Spleen (tissue), 11 donors: ENCODE measurements at regions not wholly inside any gene's neighbourhood (a gene's known extent, or its start where the extent isn't known, plus 50 kb on each side); places are given as distances from the start of the nearest gene placed in this dataset.

Experiments used
- DNase-seq: peaks from one replicate; pipeline ENCODE4 v3.0.0-alpha.2; 2020
- H3K27ac ChIP-seq, 8 donors: fragments of 200-600 bp; sonication (generic) in 7 of 8; 1 replicate in 4 of 8; 2 replicates in 4 of 8; pipeline versions ENCODE4 v1.5.0 to v1.8.0; 2016 to 2021; ENCODE audit warnings: inconsistent platforms in 4 of 8, mild to moderate bottlenecking in 4 of 8, moderate library complexity in 1 of 8
- H3K27me3 ChIP-seq, 7 donors: fragments of 200-600 bp; sonication (generic) in 6 of 7; replicated peaks in 1 of 7; 1 replicate in 4 of 7; 2 replicates in 3 of 7; pipeline versions ENCODE4 v1.5.0 to v1.8.0; 2016 to 2021; ENCODE audit warnings: inconsistent platforms in 3 of 7, mild to moderate bottlenecking in 1 of 7
- H3K36me3 ChIP-seq, 6 donors: fragments of 200-600 bp; sonication (generic) in 5 of 6; 1 replicate in 4 of 6; 2 replicates in 2 of 6; pipeline versions ENCODE4 v1.5.0 to v1.8.0; 2016 to 2021; ENCODE audit warnings: inconsistent platforms in 2 of 6
- H3K4me1 ChIP-seq, 6 donors: fragments of 200-600 bp; sonication (generic) in 5 of 6; 1 replicate in 3 of 6; 2 replicates in 3 of 6; pipeline versions ENCODE4 v1.5.0 to v1.8.0; 2016 to 2021; ENCODE audit warnings: inconsistent platforms in 3 of 6
- H3K4me3 ChIP-seq, 8 donors: fragments of 200-600 bp; sonication (generic) in 7 of 8; 1 replicate in 4 of 8; 2 replicates in 4 of 8; pipeline versions ENCODE4 v1.5.0 to v1.8.0; 2016 to 2021; ENCODE audit warnings: inconsistent platforms in 4 of 8, mild to moderate bottlenecking in 4 of 8, moderate library complexity in 2 of 8
- H3K9me3 ChIP-seq, 8 donors: fragments of 200-600 bp; sonication (generic) in 7 of 8; 1 replicate in 4 of 8; 2 replicates in 4 of 8; pipeline versions ENCODE4 v1.5.0 to v1.8.0; 2016 to 2021; ENCODE audit warnings: inconsistent platforms in 4 of 8
- CTCF ChIP-seq, 11 experiments: fragments of 200-600 bp in 7 of 11; fragments of 450-650 bp in 4 of 11; sonication (generic) in 4 of 11; IDR thresholded peaks in 8 of 11; conservative IDR thresholded peaks in 3 of 11; 1 replicate in 7 of 11; 2 replicates in 4 of 11; pipeline versions ENCODE4 v1.4.0 to v1.8.0; 2016 to 2021; ENCODE audit warnings: antibody characterized with exemption in 11 of 11, inconsistent platforms in 4 of 11, mild to moderate bottlenecking in 1 of 11
- POLR2A ChIP-seq, 3 donors: fragments of 450-650 bp; IDR thresholded peaks; one replicate each; pipeline ENCODE4 v1.5.1; 2017; ENCODE audit warnings: antibody characterized with exemption in 3 of 3, mild to moderate bottlenecking in 1 of 3
- POLR2AphosphoS5 ChIP-seq, 3 donors: sonication (generic); formaldehyde crosslinking; IDR thresholded peaks; one replicate each; pipeline ENCODE4 v1.5.1; 2017; ENCODE audit warnings: antibody characterized with exemption in 3 of 3
- WGBS, 5 donors: extraction: QIAGEN DNeasy Blood & Tissue Kit in 3 of 5; methylation state at CpG; one replicate each; pipeline versions ENCODE4 v1.1.5 to v1.1.7; 2013 to 2018; 5-methylcytosine and 5-hydroxymethylcytosine counted together
- intact Hi-C: fragments of 100-400 bp; cut with DNase I; formaldehyde crosslinking; loops from one replicate; pipeline ENCODE4 v1.15.0; 2023; ENCODE audit warnings: low total_unique reads
- donor health status: healthy with polysubstance abuse.
- donor health status: DM: no; HTN: no; CAD: no; lungs with moderate emphysema.
- donor health status: DM: no; HTN: no; CAD: no.
- donor health status: Bipolar disorder and iron deficiency.
- donor health status: healthy.
- donor health status: DM: no; HTN: no; CAD: no.
- donor health status: DM: yes; HTN: yes; CAD: no.

DNA sequence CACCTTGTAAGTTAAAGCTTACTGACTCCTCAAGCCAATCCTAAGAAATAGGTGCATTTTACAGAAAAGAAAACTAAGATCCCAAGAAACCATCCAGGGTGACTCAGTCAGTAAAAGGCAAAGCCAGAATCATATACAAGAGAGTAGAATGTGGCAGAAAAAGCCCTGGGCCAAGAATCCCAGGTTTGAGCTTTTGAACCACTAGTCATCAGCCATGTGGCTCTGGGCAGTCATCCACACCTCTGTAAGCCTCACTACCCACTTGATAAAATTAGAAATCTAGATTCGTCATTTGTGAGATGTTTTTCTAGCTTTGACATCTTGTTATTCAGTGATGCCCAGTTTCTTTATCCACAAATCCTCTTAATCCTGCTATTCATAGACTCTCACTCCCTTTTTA, 122.2 kb upstream of the PDE5A start:
- no peak overlapping the region for H3K4me3 ChIP-seq
- no peaks in the 10 kb centered on the region for H3K27me3 ChIP-seq
- H3K36me3 ChIP-seq, result no peaks in the 10 kb centered on the region
- no peak for DNase-seq
- TF ChIP-seq POLR2AphosphoS5 (IDR thresholded peaks at IDR 0.05) (no peak), CTCF (IDR thresholded peaks at IDR 0.05 in 8 of 11, conservative IDR thresholded peaks at IDR 0.05 in 3 of 11) (no peak), POLR2A (IDR thresholded peaks at IDR 0.05) (no peak)
- no peak overlapping the region for H3K27ac ChIP-seq
- H3K4me1 ChIP-seq, result no peaks in the 10 kb centered on the region
- intact Hi-C loops, result no loop called here
- 50 to 86% (median 78%) methylated on average over 1 of the region's 1 CpG for WGBS, 5 donors
- no peaks in the 10 kb centered on the region for H3K9me3 ChIP-seq

DNA sequence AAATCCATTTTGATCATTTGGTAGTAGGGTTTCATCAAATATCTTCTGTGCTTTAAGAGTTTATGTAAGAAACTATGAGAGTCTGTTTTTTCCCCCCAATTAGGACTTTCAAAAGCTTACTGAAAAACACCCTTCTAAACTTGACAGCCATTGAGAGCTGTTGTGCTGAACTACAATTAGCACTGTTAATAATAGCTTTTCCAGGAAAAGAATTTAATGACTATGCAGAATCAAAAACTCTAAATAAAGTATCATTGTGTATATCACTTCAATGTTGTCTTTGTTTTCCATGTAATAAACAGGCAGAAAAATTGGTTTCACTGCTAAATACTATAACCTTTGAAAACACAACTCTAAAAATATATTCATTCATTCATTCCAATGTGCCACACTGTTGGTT, 121.4 kb upstream of the PDE5A start:
- DNase-seq, result no peak
- Histone ChIP-seq H3K4me1 (no peaks in the 10 kb centered on the region), H3K9me3 (no peaks in the 10 kb centered on the region), H3K27ac (no peak overlapping the region), H3K36me3 (no peaks in the 10 kb centered on the region), H3K27me3 (no peaks in the 10 kb centered on the region), H3K4me3 (no peak overlapping the region)
- intact Hi-C loops, result no loop called here
- no peak for TF ChIP-seq CTCF (IDR thresholded peaks at IDR 0.05 in 8 of 11, conservative IDR thresholded peaks at IDR 0.05 in 3 of 11)
- no peak for TF ChIP-seq POLR2AphosphoS5 (IDR thresholded peaks at IDR 0.05)
- TF ChIP-seq POLR2A (IDR thresholded peaks at IDR 0.05), result no peak

DNA sequence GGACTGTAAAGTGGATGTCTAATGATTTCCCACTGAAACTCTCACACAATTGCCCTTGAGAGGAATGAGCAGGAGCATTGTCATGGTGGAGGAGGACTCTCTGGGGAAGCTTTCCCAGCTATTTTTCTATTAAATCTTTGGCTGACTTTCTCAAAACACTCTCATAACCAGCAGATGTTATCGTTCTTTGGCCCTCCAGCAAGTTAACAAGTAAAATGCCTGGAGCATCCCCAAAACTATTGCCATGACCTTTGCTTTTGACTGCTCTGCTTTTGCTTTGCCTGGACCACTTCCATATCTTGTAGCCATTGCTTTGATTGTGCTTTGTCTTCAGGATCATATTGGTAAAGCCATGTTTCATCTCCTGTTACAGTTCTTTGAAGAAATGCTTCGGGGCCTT, 120.2 kb upstream of the PDE5A start:
- 50 to 85% (median 65%) methylated on average over 2 of the region's 2 CpGs for WGBS, 5 donors
- H3K36me3 ChIP-seq, result no peaks in the 10 kb centered on the region
- no peak for DNase-seq
- no peaks in the 10 kb centered on the region for H3K9me3 ChIP-seq
- H3K27ac ChIP-seq, result no peak overlapping the region
- no peaks in the 10 kb centered on the region for H3K4me1 ChIP-seq
- TF ChIP-seq CTCF (IDR thresholded peaks at IDR 0.05 in 8 of 11, conservative IDR thresholded peaks at IDR 0.05 in 3 of 11) (no peak), POLR2AphosphoS5 (IDR thresholded peaks at IDR 0.05) (no peak), POLR2A (IDR thresholded peaks at IDR 0.05) (no peak)
- no peaks in the 10 kb centered on the region for H3K27me3 ChIP-seq
- intact Hi-C loops, result no loop called here
- no peak overlapping the region for H3K4me3 ChIP-seq

GRCh38 chr4:119746951-119747350, 118.3 kb upstream of the PDE5A start:
- intact Hi-C loops, result no loop called here
- no peak overlapping the region for H3K27ac ChIP-seq
- DNase-seq, result no peak
- no peaks in the 10 kb centered on the region for H3K9me3 ChIP-seq
- no peaks in the 10 kb centered on the region for H3K27me3 ChIP-seq
- no peaks in the 10 kb centered on the region for H3K4me1 ChIP-seq
- TF ChIP-seq POLR2A (IDR thresholded peaks at IDR 0.05) (no peak), POLR2AphosphoS5 (IDR thresholded peaks at IDR 0.05) (no peak), CTCF (IDR thresholded peaks at IDR 0.05 in 8 of 11, conservative IDR thresholded peaks at IDR 0.05 in 3 of 11) (no peak)
- no peaks in the 10 kb centered on the region for H3K36me3 ChIP-seq
- WGBS, 5 donors, result 90 to 97% (median 92%) methylated on average over 3 of the region's 3 CpGs
- no peak overlapping the region for H3K4me3 ChIP-seq
